CD4-positive, alpha-beta memory T cell (primary cell): ENCODE measurements at regions not wholly inside any gene's neighbourhood (a gene's known extent, or its start where the extent isn't known, plus 50 kb on each side); places are given as distances from the start of the nearest gene placed in this dataset.
"Not testable (repeated sequence)": the region's sequence is repeated elsewhere in the genome, so short reads cannot be mapped to it uniquely, and the experiment has no call there.

ENCODE experiments used
- CTCF ChIA-PET: fragments of 350-600 bp; sonication (Branson Sonifier 250); formaldehyde crosslinking; loops from one replicate; lab custom pipeline; 2021; ENCODE audit warnings: inconsistent platforms; ENCODE audit not compliant: partially characterized antibody; lab: Charles Lee
- POLR2A ChIA-PET: fragments of 350-600 bp; sonication (Branson Sonifier 250); formaldehyde crosslinking; loops from one replicate; lab custom pipeline; 2021; ENCODE audit not compliant: partially characterized antibody; lab: Charles Lee
- DNase-seq, 5 donors: peaks; one replicate each; pipeline versions ENCODE4 v3.0.0 to v3.0.0-alpha.2; 2020 to 2022; ENCODE audit warnings: mixed read lengths in 1 of 5
- H3K27ac ChIP-seq: one replicate; pipeline ENCODE4 v1.7.0; 2013; ENCODE audit warnings: low read depth, low read length
- H3K27me3 ChIP-seq: 2 replicates; pipeline ENCODE4 v1.7.0; 2013; ENCODE audit warnings: mild to moderate bottlenecking, low read length, moderate library complexity; ENCODE audit not compliant: insufficient read depth
- H3K36me3 ChIP-seq: 2 replicates; pipeline ENCODE4 v1.7.0; 2013; ENCODE audit warnings: mild to moderate bottlenecking, low read length, moderate library complexity; ENCODE audit not compliant: insufficient read depth
- H3K4me1 ChIP-seq: 2 replicates; pipeline ENCODE4 v1.7.0; 2013; ENCODE audit warnings: mild to moderate bottlenecking, low read length, moderate library complexity; ENCODE audit not compliant: insufficient read depth
- H3K4me3 ChIP-seq, 2 donors: one replicate each; pipeline ENCODE4 v1.7.0; 2013; ENCODE audit warnings: low read length in 2 of 2, mild to moderate bottlenecking in 1 of 2
- H3K9me3 ChIP-seq, 2 donors: one replicate each; pipeline ENCODE4 v1.7.0; 2013; ENCODE audit warnings: low read length in 2 of 2, control low read depth in 1 of 2; ENCODE audit not compliant: control insufficient read depth in 1 of 2
- H3K27ac Mint-ChIP-seq, 7 donors: one replicate each; pipeline ENCODE4 v1.8.0; 2020 to 2021; ENCODE audit warnings: mixed read lengths in 7 of 7, mild to moderate bottlenecking in 6 of 7, inconsistent platforms in 3 of 7, moderate library complexity in 3 of 7
- H3K27me3 Mint-ChIP-seq, 2 donors: one replicate each; pipeline ENCODE4 v1.8.0; 2020 to 2021; ENCODE audit warnings: mixed read lengths in 2 of 2
- H3K36me3 Mint-ChIP-seq, 2 donors: one replicate each; pipeline ENCODE4 v1.8.0; 2020 to 2021; ENCODE audit warnings: mixed read lengths in 2 of 2, inconsistent platforms in 1 of 2, mild to moderate bottlenecking in 1 of 2
- H3K4me1 Mint-ChIP-seq, 4 donors: one replicate each; pipeline ENCODE4 v1.8.0; 2020 to 2021; ENCODE audit warnings: mixed read lengths in 4 of 4, mild to moderate bottlenecking in 1 of 4
- H3K4me3 Mint-ChIP-seq, 8 donors: one replicate each; pipeline ENCODE4 v1.8.0; 2020 to 2021; ENCODE audit warnings: mixed read lengths in 8 of 8, mild to moderate bottlenecking in 7 of 8, moderate library complexity in 6 of 8, inconsistent platforms in 3 of 8
- H3K9me3 Mint-ChIP-seq, 8 donors: one replicate each; pipeline ENCODE4 v1.8.0; 2020 to 2021; ENCODE audit warnings: mixed read lengths in 8 of 8, mild to moderate bottlenecking in 5 of 8, inconsistent platforms in 3 of 8, moderate library complexity in 1 of 8
- intact Hi-C: fragments of 100-400 bp; cut with micrococcal nuclease; formaldehyde crosslinking; loops from one replicate; pipeline ENCODE4 v1.15.1; 2023

GRCh38 chr6:134585517-134585873 is 267.6 kb upstream of the SGK1 start:
- Mint-ChIP-seq H3K4me1 (peaks cover 0 to 4% (median 0%) of the 10 kb centered on the region in 4 donors), H3K4me3 (no peak overlapping the region), H3K27me3 (no peaks in the 10 kb centered on the region), H3K36me3 (no peaks in the 10 kb centered on the region), H3K9me3 (peaks cover 0 to 2% (median 0%) of the 10 kb centered on the region in 8 donors), H3K27ac (no peak overlapping the region)
- Histone ChIP-seq H3K4me3 (no peak overlapping the region), H3K4me1 (no peaks in the 10 kb centered on the region), H3K36me3 (no peaks in the 10 kb centered on the region), H3K27me3 (no peaks in the 10 kb centered on the region), H3K27ac (no peak overlapping the region), H3K9me3 (no peaks in the 10 kb centered on the region)
- intact Hi-C loops = no loop called here
- ChIA-PET POLR2A (no interaction called here), CTCF (interaction anchor here (0.7 to 0.9 kb wide), 2 partner anchors 25 to 55 kb away, joined by 3 read pairs; no protein-coding TSS in a partner anchor)
- DNase-seq = no peak

DNA sequence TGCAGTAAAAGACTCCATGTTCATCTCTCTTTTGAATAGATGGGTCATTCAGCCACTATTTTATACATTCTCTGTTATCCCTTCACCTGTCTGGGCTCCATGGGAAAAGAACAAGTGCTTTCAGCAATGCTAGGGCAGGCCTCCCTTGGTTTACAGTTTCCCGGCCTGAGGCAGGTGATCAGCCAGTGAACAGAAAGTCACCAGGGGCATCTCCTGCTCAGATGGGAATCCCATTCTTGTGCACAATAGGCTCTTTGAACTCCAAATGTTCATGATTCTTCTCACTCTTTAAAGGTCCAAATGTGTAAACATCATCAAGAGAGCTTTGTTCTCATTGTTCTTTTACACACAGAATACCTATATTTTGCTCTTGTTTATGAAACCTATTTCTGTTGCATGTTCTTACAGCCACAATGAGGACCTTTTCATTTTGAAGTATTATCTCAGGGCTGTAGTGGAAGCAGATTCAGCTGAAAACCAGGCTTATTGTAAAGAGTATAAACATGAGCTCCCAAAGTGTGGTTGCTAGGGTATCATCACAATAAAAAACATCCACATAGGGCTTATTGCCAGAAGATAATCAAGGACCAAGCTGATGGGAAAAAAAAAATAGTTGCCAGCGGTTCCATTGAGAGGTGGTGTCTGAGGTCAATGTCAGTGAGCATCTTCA is 267.1 kb upstream of the SGK1 start:
- H3K27ac Mint-ChIP-seq = no peak overlapping the region
- POLR2A ChIA-PET = no interaction called here

GRCh38 chr6:134577998-134578397 is 260.1 kb upstream of the SGK1 start:
- Mint-ChIP-seq H3K27me3 (peaks cover 0 to 1% of the 10 kb centered on the region in 2 donors), H3K4me3 (no peak overlapping the region), H3K4me1 (no peaks in the 10 kb centered on the region), H3K9me3 (peaks cover 0 to 13% (median 2%) of the 10 kb centered on the region in 8 donors), H3K27ac (no peak overlapping the region), H3K36me3 (no peaks in the 10 kb centered on the region)
- ChIA-PET POLR2A (no interaction called here), CTCF (no interaction called here)
- Histone ChIP-seq H3K4me1 (no peaks in the 10 kb centered on the region), H3K27ac (no peak overlapping the region), H3K36me3 (no peaks in the 10 kb centered on the region), H3K9me3 (no peaks in the 10 kb centered on the region), H3K4me3 (no peak overlapping the region), H3K27me3 (no peaks in the 10 kb centered on the region)
- no peak for DNase-seq
- intact Hi-C loops = no loop called here

More for the DNA sequence above, 267.1 kb upstream of the SGK1 start:
- Mint-ChIP-seq H3K36me3 (no peaks in the 10 kb centered on the region), H3K9me3 (peaks cover 0 to 6% (median 0%) of the 10 kb centered on the region in 8 donors), H3K4me3 (no peak overlapping the region), H3K4me1 (peaks cover 0 to 4% (median 0%) of the 10 kb centered on the region in 4 donors), H3K27me3 (no peaks in the 10 kb centered on the region)
- Histone ChIP-seq H3K4me3 (no peak overlapping the region), H3K36me3 (no peaks in the 10 kb centered on the region), H3K27ac (no peak overlapping the region), H3K9me3 (no peaks in the 10 kb centered on the region), H3K4me1 (no peaks in the 10 kb centered on the region), H3K27me3 (no peaks in the 10 kb centered on the region)
- CTCF ChIA-PET = interaction anchor here (0.7 to 0.9 kb wide), 2 partner anchors 25 to 56 kb away, joined by 3 read pairs; no protein-coding TSS in a partner anchor
- DNase-seq = no peak
- intact Hi-C loops = no loop called here

GRCh38 chr6:134575221-134575620 is 257.3 kb upstream of the SGK1 start:
- Histone ChIP-seq H3K27ac (no peak overlapping the region), H3K4me3 (no peak overlapping the region), H3K36me3 (no peaks in the 10 kb centered on the region), H3K9me3 (no peaks in the 10 kb centered on the region), H3K27me3 (no peaks in the 10 kb centered on the region), H3K4me1 (no peaks in the 10 kb centered on the region)
- CTCF ChIA-PET = no interaction called here
- intact Hi-C loops = no loop called here
- peaks cover 0 to 2% (median 1%) of the 10 kb centered on the region in 4 donors for H3K4me1 Mint-ChIP-seq
- H3K4me3 Mint-ChIP-seq = no peak overlapping the region
- H3K36me3 Mint-ChIP-seq = no peaks in the 10 kb centered on the region
- DNase-seq = no peak
- H3K9me3 Mint-ChIP-seq = peaks cover 0 to 11% (median 2%) of the 10 kb centered on the region in 8 donors
- H3K27ac Mint-ChIP-seq = no peak overlapping the region
- POLR2A ChIA-PET = no interaction called here
- peaks cover 0 to 1% of the 10 kb centered on the region in 2 donors for H3K27me3 Mint-ChIP-seq

- CTCF ChIA-PET = no interaction called here
These were observed 256.6 kb upstream of the SGK1 start for GRCh38 chr6:134574491-134574890.

DNA sequence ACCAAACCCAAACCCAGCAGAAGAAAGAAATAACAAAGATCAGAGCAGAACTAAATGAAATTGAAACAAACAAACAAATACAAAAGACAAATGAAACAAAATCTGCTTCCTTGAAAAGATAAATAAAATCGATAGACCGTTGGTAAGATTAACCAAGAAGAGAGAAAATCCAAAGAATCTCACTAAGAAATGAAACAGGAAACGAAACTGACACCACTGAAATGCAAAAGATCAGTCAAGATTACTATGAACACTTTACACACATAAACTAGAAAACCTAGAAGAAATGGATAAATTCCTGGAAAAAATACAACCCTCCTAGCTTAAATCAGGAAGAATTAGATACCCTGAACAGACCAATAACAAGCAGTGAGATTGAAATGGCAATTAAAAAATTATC is 252.1 kb upstream of the SGK1 start:
- DNase-seq, H3K4me1 ChIP-seq, H3K36me3 ChIP-seq, CTCF ChIA-PET, POLR2A ChIA-PET, H3K36me3 Mint-ChIP-seq, intact Hi-C loops, H3K4me3 ChIP-seq, H3K27me3 ChIP-seq, H3K9me3 ChIP-seq, H3K27me3 Mint-ChIP-seq, H3K27ac ChIP-seq, H3K9me3 Mint-ChIP-seq: not testable (repeated sequence)
- H3K27ac Mint-ChIP-seq = peak overlapping the region in 4 of 7 donors; percentile 4 to 85 (median 16)
- H3K4me1 Mint-ChIP-seq = peaks cover 8 to 12% (median 11%) of the 10 kb centered on the region in 4 donors
- H3K4me3 Mint-ChIP-seq = peak overlapping the region in 7 of 8 donors; percentile 2 to 64 (median 22)

More at GRCh38 chr6:134574491-134574890, 256.6 kb upstream of the SGK1 start:
- Histone ChIP-seq H3K9me3 (no peaks in the 10 kb centered on the region), H3K4me1 (peaks cover 5% of the 10 kb centered on the region), H3K27ac (no peak overlapping the region), H3K36me3 (no peaks in the 10 kb centered on the region), H3K27me3 (no peaks in the 10 kb centered on the region), H3K4me3 (no peak overlapping the region)
- H3K4me3 Mint-ChIP-seq = no peak overlapping the region
- no peak overlapping the region for H3K27ac Mint-ChIP-seq
- H3K4me1 Mint-ChIP-seq = peaks cover 6 to 9% (median 8%) of the 10 kb centered on the region in 4 donors
- DNase-seq = no peak
- intact Hi-C loops = no loop called here
- H3K36me3 Mint-ChIP-seq = no peaks in the 10 kb centered on the region
- H3K27me3 Mint-ChIP-seq = peaks cover 0 to 1% of the 10 kb centered on the region in 2 donors
- POLR2A ChIA-PET = no interaction called here
- peaks cover 0 to 4% (median 2%) of the 10 kb centered on the region in 8 donors for H3K9me3 Mint-ChIP-seq

DNA sequence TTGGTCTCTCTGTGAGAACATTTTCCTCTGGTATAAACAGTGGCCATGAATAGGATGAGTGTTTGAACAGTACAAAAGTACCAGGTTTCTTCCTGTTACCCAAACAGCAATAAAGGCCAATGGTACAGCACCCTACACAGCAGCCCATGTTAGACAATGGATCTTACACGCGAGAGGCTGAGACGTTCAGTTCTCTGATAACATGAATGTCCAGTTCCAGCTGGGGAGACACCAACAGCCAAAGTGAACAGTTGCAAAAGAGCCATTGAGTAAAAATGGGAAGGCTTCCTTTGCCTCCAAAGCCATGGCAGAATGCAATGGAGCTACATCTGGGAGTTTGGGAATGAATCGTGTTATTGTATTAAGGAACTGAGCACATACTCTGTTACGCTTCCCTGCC is 246.8 kb upstream of the SGK1 start:
- H3K36me3 ChIP-seq = no peaks in the 10 kb centered on the region
- no peak overlapping the region for H3K27ac Mint-ChIP-seq
- no peaks in the 10 kb centered on the region for H3K27me3 ChIP-seq
- H3K4me3 Mint-ChIP-seq = no peak overlapping the region
- intact Hi-C loops = no loop called here
- no peaks in the 10 kb centered on the region for H3K9me3 ChIP-seq
- H3K4me1 Mint-ChIP-seq = peaks cover 3 to 5% (median 5%) of the 10 kb centered on the region in 4 donors
- H3K4me3 ChIP-seq = no peak overlapping the region
- peaks cover 0 to 9% (median 6%) of the 10 kb centered on the region in 8 donors for H3K9me3 Mint-ChIP-seq
- DNase-seq = no peak
- no peaks in the 10 kb centered on the region for H3K36me3 Mint-ChIP-seq
- CTCF ChIA-PET = no interaction called here
- peaks cover 2% of the 10 kb centered on the region for H3K4me1 ChIP-seq
- peaks cover 0 to 2% of the 10 kb centered on the region in 2 donors for H3K27me3 Mint-ChIP-seq
- POLR2A ChIA-PET = no interaction called here
- no peak overlapping the region for H3K27ac ChIP-seq
